ENCODE measurements at regions not wholly inside any gene's neighbourhood (a gene's known extent, or its start where the extent isn't known, plus 50 kb on each side); places are given as distances from the start of the nearest gene placed in this dataset.

DNA sequence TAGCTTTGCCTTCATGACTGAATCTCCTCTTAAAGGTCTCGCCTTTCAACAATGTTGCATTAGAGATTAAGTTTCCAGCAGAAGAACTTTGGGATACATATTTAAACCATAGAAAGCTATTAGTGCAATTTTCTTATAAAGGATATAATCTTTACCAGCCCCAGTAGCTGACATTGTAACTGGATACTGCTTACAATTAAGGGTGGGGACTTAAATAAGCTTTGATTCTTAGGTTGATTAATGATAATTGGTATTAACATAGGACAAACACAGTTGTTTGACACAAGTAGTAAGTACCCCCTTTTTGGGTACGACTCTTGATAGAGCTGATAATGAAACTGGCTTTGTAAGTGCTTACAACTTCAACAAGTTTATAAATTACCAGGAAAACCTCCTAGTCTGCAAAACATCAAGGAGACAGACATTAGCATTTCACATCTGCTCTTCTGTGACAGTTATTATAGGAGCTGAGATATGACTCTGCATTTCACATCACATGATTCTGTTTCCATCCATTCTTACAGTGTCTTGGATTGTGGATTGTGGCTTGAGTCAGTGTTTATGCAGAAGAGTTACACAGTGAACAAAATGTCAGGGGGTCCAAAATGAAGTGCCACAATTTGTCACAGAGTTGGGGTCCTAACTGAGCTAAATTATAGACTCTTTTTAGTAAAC, 249.1 kb upstream of the E2F7 start (continued):
- TF ChIP-seq, protein P1, sequence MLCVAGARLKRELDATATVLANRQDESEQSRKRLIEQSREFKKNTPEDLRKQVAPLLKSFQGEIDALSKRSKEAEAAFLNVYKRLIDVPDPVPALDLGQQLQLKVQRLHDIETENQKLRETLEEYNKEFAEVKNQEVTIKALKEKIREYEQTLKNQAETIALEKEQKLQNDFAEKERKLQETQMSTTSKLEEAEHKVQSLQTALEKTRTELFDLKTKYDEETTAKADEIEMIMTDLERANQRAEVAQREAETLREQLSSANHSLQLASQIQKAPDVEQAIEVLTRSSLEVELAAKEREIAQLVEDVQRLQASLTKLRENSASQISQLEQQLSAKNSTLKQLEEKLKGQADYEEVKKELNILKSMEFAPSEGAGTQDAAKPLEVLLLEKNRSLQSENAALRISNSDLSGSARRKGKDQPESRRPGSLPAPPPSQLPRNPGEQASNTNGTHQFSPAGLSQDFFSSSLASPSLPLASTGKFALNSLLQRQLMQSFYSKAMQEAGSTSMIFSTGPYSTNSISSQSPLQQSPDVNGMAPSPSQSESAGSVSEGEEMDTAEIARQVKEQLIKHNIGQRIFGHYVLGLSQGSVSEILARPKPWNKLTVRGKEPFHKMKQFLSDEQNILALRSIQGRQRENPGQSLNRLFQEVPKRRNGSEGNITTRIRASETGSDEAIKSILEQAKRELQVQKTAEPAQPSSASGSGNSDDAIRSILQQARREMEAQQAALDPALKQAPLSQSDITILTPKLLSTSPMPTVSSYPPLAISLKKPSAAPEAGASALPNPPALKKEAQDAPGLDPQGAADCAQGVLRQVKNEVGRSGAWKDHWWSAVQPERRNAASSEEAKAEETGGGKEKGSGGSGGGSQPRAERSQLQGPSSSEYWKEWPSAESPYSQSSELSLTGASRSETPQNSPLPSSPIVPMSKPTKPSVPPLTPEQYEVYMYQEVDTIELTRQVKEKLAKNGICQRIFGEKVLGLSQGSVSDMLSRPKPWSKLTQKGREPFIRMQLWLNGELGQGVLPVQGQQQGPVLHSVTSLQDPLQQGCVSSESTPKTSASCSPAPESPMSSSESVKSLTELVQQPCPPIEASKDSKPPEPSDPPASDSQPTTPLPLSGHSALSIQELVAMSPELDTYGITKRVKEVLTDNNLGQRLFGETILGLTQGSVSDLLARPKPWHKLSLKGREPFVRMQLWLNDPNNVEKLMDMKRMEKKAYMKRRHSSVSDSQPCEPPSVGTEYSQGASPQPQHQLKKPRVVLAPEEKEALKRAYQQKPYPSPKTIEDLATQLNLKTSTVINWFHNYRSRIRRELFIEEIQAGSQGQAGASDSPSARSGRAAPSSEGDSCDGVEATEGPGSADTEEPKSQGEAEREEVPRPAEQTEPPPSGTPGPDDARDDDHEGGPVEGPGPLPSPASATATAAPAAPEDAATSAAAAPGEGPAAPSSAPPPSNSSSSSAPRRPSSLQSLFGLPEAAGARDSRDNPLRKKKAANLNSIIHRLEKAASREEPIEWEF (IDR thresholded peaks at IDR 0.05; ENCODE audit: insufficient replicate concordance, low read depth, low read length): no peak
- TF ChIP-seq ETV6 (conservative IDR thresholded peaks at IDR 0.05 in 1 of 2, IDR thresholded peaks at IDR 0.05 in 1 of 2; ENCODE audit: borderline replicate concordance in 1 of 2, low read depth in 1 of 2): no peak
- TF ChIP-seq ZZZ3 (IDR thresholded peaks at IDR 0.05; ENCODE audit: control insufficient read depth, insufficient read length, low read depth): no peak
- TF ChIP-seq SMAD5 (IDR thresholded peaks at IDR 0.05; ENCODE audit: low read depth): no peak

GRCh38 chr12:77308056-77308455, 242.7 kb upstream of the E2F7 start:
- no peaks in the 10 kb centered on the region for H4K20me1 ChIP-seq (ENCODE audit: control insufficient read depth, insufficient read depth)
- H3K4me3 ChIP-seq: no peak overlapping the region
- no peaks in the 10 kb centered on the region for H3K4me1 ChIP-seq (ENCODE audit: control insufficient read depth, insufficient read depth, low read length)
- DNase-seq (ENCODE audit: low read depth, low spot score): no peak
- H3K4me2 ChIP-seq (ENCODE audit: control insufficient read depth, insufficient read depth): no peak overlapping the region
- 23% methylated on average over 2 of the region's 2 CpGs for WGBS (ENCODE audit: insufficient coverage, insufficient replicate concordance, low lambda C conversion rate, missing lambda C conversion rate)
- no peak overlapping the region for H3K9ac ChIP-seq (ENCODE audit: control insufficient read depth, insufficient read depth, low read length)
- in situ Hi-C loops (cut with MboI) (no loop called here), intact Hi-C loops (cut with micrococcal nuclease; ENCODE audit: unreplicated experiment) (no loop called here)
- ChIA-PET RAD21 (ENCODE audit: unreplicated experiment) (no interaction called here), POLR2A (no interaction called here), SMC1A (ENCODE audit: uncharacterized antibody, unreplicated experiment) (interaction anchor here (0.7 kb wide), 1 partner anchor 21 kb away, joined by 3 read pairs; no protein-coding TSS in a partner anchor), CTCF (interaction anchor here (1.0 kb wide), 1 partner anchor 298 kb away, joined by 3 read pairs; no protein-coding TSS in a partner anchor)
- H3K79me2 ChIP-seq (ENCODE audit: control insufficient read depth, insufficient read depth, low read length): no peaks in the 10 kb centered on the region
- no peaks in the 10 kb centered on the region for H3K36me3 ChIP-seq (ENCODE audit: control insufficient read depth in 2 of 2, insufficient read depth in 2 of 2, low read length in 1 of 2)
- no peak overlapping the region for H3K27ac ChIP-seq (ENCODE audit: control insufficient read depth, insufficient read depth)
- BruUV-seq (replicated peaks): no TSS peak
- TF ChIP-seq, protein P2, sequence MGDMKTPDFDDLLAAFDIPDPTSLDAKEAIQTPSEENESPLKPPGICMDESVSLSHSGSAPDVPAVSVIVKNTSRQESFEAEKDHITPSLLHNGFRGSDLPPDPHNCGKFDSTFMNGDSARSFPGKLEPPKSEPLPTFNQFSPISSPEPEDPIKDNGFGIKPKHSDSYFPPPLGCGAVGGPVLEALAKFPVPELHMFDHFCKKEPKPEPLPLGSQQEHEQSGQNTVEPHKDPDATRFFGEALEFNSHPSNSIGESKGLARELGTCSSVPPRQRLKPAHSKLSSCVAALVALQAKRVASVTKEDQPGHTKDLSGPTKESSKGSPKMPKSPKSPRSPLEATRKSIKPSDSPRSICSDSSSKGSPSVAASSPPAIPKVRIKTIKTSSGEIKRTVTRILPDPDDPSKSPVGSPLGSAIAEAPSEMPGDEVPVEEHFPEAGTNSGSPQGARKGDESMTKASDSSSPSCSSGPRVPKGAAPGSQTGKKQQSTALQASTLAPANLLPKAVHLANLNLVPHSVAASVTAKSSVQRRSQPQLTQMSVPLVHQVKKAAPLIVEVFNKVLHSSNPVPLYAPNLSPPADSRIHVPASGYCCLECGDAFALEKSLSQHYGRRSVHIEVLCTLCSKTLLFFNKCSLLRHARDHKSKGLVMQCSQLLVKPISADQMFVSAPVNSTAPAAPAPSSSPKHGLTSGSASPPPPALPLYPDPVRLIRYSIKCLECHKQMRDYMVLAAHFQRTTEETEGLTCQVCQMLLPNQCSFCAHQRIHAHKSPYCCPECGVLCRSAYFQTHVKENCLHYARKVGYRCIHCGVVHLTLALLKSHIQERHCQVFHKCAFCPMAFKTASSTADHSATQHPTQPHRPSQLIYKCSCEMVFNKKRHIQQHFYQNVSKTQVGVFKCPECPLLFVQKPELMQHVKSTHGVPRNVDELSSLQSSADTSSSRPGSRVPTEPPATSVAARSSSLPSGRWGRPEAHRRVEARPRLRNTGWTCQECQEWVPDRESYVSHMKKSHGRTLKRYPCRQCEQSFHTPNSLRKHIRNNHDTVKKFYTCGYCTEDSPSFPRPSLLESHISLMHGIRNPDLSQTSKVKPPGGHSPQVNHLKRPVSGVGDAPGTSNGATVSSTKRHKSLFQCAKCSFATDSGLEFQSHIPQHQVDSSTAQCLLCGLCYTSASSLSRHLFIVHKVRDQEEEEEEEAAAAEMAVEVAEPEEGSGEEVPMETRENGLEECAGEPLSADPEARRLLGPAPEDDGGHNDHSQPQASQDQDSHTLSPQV (IDR thresholded peaks at IDR 0.05): no peak
- TF ChIP-seq STAT3 (IDR thresholded peaks at IDR 0.05; ENCODE audit: low read depth, low read length) (no peak), CHD2 (IDR thresholded peaks at IDR 0.05; ENCODE audit: borderline replicate concordance, low read depth, low read length) (no peak), E2F4 (IDR thresholded peaks at IDR 0.05; ENCODE audit: low read depth, low read length) (no peak), MTA3 (IDR thresholded peaks at IDR 0.05; ENCODE audit: borderline replicate concordance, low read length) (no peak), EED (IDR thresholded peaks at IDR 0.05; ENCODE audit: low read depth) (no peak), IKZF1 (conservative IDR thresholded peaks at IDR 0.05) (no peak)
- no peak overlapping the region for H2AFZ ChIP-seq (ENCODE audit: control insufficient read depth, low read depth, low read length)
- ATAC-seq: no peak
- no peak for FAIRE-seq
- no peaks in the 10 kb centered on the region for H3K9me3 ChIP-seq (replicated peaks; ENCODE audit: control insufficient read depth, insufficient read depth, low read length)
- no peaks in the 10 kb centered on the region for H3K27me3 ChIP-seq (replicated peaks in 1 of 2; ENCODE audit: control insufficient read depth in 2 of 2, insufficient read depth in 2 of 2, low read length in 1 of 2)

Data from GM12878 (cell line).